ENCODE measurements at regions not wholly inside any gene's neighbourhood (a gene's known extent, or its start where the extent isn't known, plus 50 kb on each side); places are given as distances from the start of the nearest gene placed in this dataset.
A peak's percentile ranks its signal among the peaks of the same experiment; 100 is the strongest.

GRCh38 chr12:40474630-40475029, 217.6 kb upstream of the CNTN1 start:
- Histone ChIP-seq H3K36me3 (ENCODE audit: control insufficient read depth, insufficient read depth, low read length) (no peaks in the 10 kb centered on the region), H3K79me1 (ENCODE audit: low read length) (no peaks in the 10 kb centered on the region), H3K56ac (ENCODE audit: low read length) (no peak overlapping the region), H3K4me1 (ENCODE audit: control insufficient read depth, low read depth, low read length) (no peaks in the 10 kb centered on the region), H2BK15ac (replicated peaks; ENCODE audit: low read depth) (no peak overlapping the region), H3K23ac (ENCODE audit: low read length) (no peak overlapping the region), H4K5ac (ENCODE audit: low read length) (no peak overlapping the region), H3K79me2 (ENCODE audit: control insufficient read depth, insufficient read depth, low read length) (no peaks in the 10 kb centered on the region), H2AK5ac (ENCODE audit: low read length) (no peak overlapping the region), H3K4ac (ENCODE audit: low read depth, low read length) (no peak overlapping the region), H3K27ac (ENCODE audit: low read depth, low read length) (no peak overlapping the region), H3K9ac (ENCODE audit: low read length) (no peak overlapping the region), H4K8ac (ENCODE audit: low read depth, low read length) (no peak overlapping the region), H2BK5ac (ENCODE audit: low read length) (no peak overlapping the region), H3K18ac (ENCODE audit: low read length) (no peak overlapping the region), H3K4me3 (ENCODE audit: low read length) (no peak overlapping the region), H2BK120ac (ENCODE audit: low read depth, low read length) (no peak overlapping the region), H3K4me2 (ENCODE audit: low read length) (no peak overlapping the region), H3K27me3 (ENCODE audit: insufficient read depth, low read length, poor library complexity) (no peaks in the 10 kb centered on the region)
- no peak for DNase-seq
- no CpG with 5 or more reads among the region's 1 CpG for WGBS (ENCODE audit: extremely low coverage, insufficient coverage, low lambda C conversion rate)

- no peaks in the 10 kb centered on the region for H3K36me3 ChIP-seq (ENCODE audit: control insufficient read depth, insufficient read depth, low read length)
- no peak overlapping the region for H2BK15ac ChIP-seq (replicated peaks; ENCODE audit: low read depth)
- WGBS (ENCODE audit: extremely low coverage, insufficient coverage, low lambda C conversion rate), result no CpG with 5 or more reads among the region's 3 CpGs
- no peaks in the 10 kb centered on the region for H3K79me2 ChIP-seq (ENCODE audit: control insufficient read depth, insufficient read depth, low read length)
- H3K4me3 ChIP-seq (ENCODE audit: low read length), result no peak overlapping the region
- no peak overlapping the region for H3K4ac ChIP-seq (ENCODE audit: low read depth, low read length)
- no peaks in the 10 kb centered on the region for H3K27me3 ChIP-seq (ENCODE audit: insufficient read depth, low read length, poor library complexity)
- no peak overlapping the region for H2AK5ac ChIP-seq (ENCODE audit: low read length)
- H3K4me1 ChIP-seq (ENCODE audit: control insufficient read depth, low read depth, low read length), result no peaks in the 10 kb centered on the region
- H2BK120ac ChIP-seq (ENCODE audit: low read depth, low read length), result no peak overlapping the region
- H3K27ac ChIP-seq (ENCODE audit: low read depth, low read length), result no peak overlapping the region
- no peaks in the 10 kb centered on the region for H3K79me1 ChIP-seq (ENCODE audit: low read length)
- no peak overlapping the region for H3K56ac ChIP-seq (ENCODE audit: low read length)
- no peak overlapping the region for H3K4me2 ChIP-seq (ENCODE audit: low read length)
- H3K23ac ChIP-seq (ENCODE audit: low read length), result no peak overlapping the region
- no peak overlapping the region for H2BK5ac ChIP-seq (ENCODE audit: low read length)
- DNase-seq, result no peak
- H4K8ac ChIP-seq (ENCODE audit: low read depth, low read length), result no peak overlapping the region
- no peak overlapping the region for H3K9ac ChIP-seq (ENCODE audit: low read length)
- H4K5ac ChIP-seq (ENCODE audit: low read length), result no peak overlapping the region
- no peak overlapping the region for H3K18ac ChIP-seq (ENCODE audit: low read length)
Observed at GRCh38 chr12:40499856-40500255, 192.4 kb upstream of the CNTN1 start.

- Histone ChIP-seq H3K4me1 (ENCODE audit: control insufficient read depth, low read depth, low read length) (no peaks in the 10 kb centered on the region), H3K18ac (ENCODE audit: low read length) (no peak overlapping the region), H3K23ac (ENCODE audit: low read length) (no peak overlapping the region), H3K4ac (ENCODE audit: low read depth, low read length) (no peak overlapping the region), H3K9ac (ENCODE audit: low read length) (no peak overlapping the region), H3K27ac (ENCODE audit: low read depth, low read length) (no peak overlapping the region), H4K8ac (ENCODE audit: low read depth, low read length) (no peak overlapping the region), H2BK120ac (ENCODE audit: low read depth, low read length) (no peak overlapping the region), H3K56ac (ENCODE audit: low read length) (no peak overlapping the region), H2AK5ac (ENCODE audit: low read length) (no peak overlapping the region), H4K5ac (ENCODE audit: low read length) (no peak overlapping the region), H3K79me2 (ENCODE audit: control insufficient read depth, insufficient read depth, low read length) (no peaks in the 10 kb centered on the region), H2BK5ac (ENCODE audit: low read length) (no peak overlapping the region), H2BK15ac (replicated peaks; ENCODE audit: low read depth) (no peak overlapping the region), H3K79me1 (ENCODE audit: low read length) (no peaks in the 10 kb centered on the region), H3K36me3 (ENCODE audit: control insufficient read depth, insufficient read depth, low read length) (no peaks in the 10 kb centered on the region), H3K4me3 (ENCODE audit: low read length) (no peak overlapping the region), H3K27me3 (ENCODE audit: insufficient read depth, low read length, poor library complexity) (no peaks in the 10 kb centered on the region), H3K4me2 (ENCODE audit: low read length) (no peak overlapping the region)
- WGBS (ENCODE audit: extremely low coverage, insufficient coverage, low lambda C conversion rate), result no CpG with 5 or more reads among the region's 3 CpGs
- DNase-seq, result peak; percentile 11
Observed at GRCh38 chr12:40502322-40502721, 189.9 kb upstream of the CNTN1 start.

GRCh38 chr12:40505327-40505726, 186.9 kb upstream of the CNTN1 start:
- H3K27me3 ChIP-seq (ENCODE audit: insufficient read depth, low read length, poor library complexity), result no peaks in the 10 kb centered on the region
- H3K23ac ChIP-seq (ENCODE audit: low read length), result no peak overlapping the region
- no peak overlapping the region for H3K18ac ChIP-seq (ENCODE audit: low read length)
- no peak overlapping the region for H4K5ac ChIP-seq (ENCODE audit: low read length)
- H3K4ac ChIP-seq (ENCODE audit: low read depth, low read length), result no peak overlapping the region
- no peak overlapping the region for H3K9ac ChIP-seq (ENCODE audit: low read length)
- H3K79me2 ChIP-seq (ENCODE audit: control insufficient read depth, insufficient read depth, low read length), result no peaks in the 10 kb centered on the region
- H4K8ac ChIP-seq (ENCODE audit: low read depth, low read length), result no peak overlapping the region
- no peak overlapping the region for H2BK120ac ChIP-seq (ENCODE audit: low read depth, low read length)
- no peak overlapping the region for H3K56ac ChIP-seq (ENCODE audit: low read length)
- no peak overlapping the region for H2BK5ac ChIP-seq (ENCODE audit: low read length)
- H3K36me3 ChIP-seq (ENCODE audit: control insufficient read depth, insufficient read depth, low read length), result no peaks in the 10 kb centered on the region
- no peak overlapping the region for H2AK5ac ChIP-seq (ENCODE audit: low read length)
- H3K4me3 ChIP-seq (ENCODE audit: low read length), result no peak overlapping the region
- no peaks in the 10 kb centered on the region for H3K79me1 ChIP-seq (ENCODE audit: low read length)
- WGBS (ENCODE audit: extremely low coverage, insufficient coverage, low lambda C conversion rate), result no CpG with 5 or more reads among the region's 1 CpG
- no peaks in the 10 kb centered on the region for H3K4me1 ChIP-seq (ENCODE audit: control insufficient read depth, low read depth, low read length)
- no peak overlapping the region for H3K4me2 ChIP-seq (ENCODE audit: low read length)
- no peak for DNase-seq
- no peak overlapping the region for H2BK15ac ChIP-seq (replicated peaks; ENCODE audit: low read depth)
- no peak overlapping the region for H3K27ac ChIP-seq (ENCODE audit: low read depth, low read length)

GRCh38 chr12:40508421-40508820, 183.8 kb upstream of the CNTN1 start:
- Histone ChIP-seq H3K27me3 (ENCODE audit: insufficient read depth, low read length, poor library complexity) (no peaks in the 10 kb centered on the region), H3K79me1 (ENCODE audit: low read length) (no peaks in the 10 kb centered on the region), H3K36me3 (ENCODE audit: control insufficient read depth, insufficient read depth, low read length) (no peaks in the 10 kb centered on the region), H3K4ac (ENCODE audit: low read depth, low read length) (no peak overlapping the region), H3K27ac (ENCODE audit: low read depth, low read length) (no peak overlapping the region), H3K4me2 (ENCODE audit: low read length) (no peak overlapping the region), H3K4me3 (ENCODE audit: low read length) (no peak overlapping the region), H3K79me2 (ENCODE audit: control insufficient read depth, insufficient read depth, low read length) (no peaks in the 10 kb centered on the region), H2BK5ac (ENCODE audit: low read length) (no peak overlapping the region), H3K18ac (ENCODE audit: low read length) (no peak overlapping the region), H3K56ac (ENCODE audit: low read length) (no peak overlapping the region), H4K8ac (ENCODE audit: low read depth, low read length) (no peak overlapping the region), H4K5ac (ENCODE audit: low read length) (no peak overlapping the region), H3K9ac (ENCODE audit: low read length) (no peak overlapping the region), H3K4me1 (ENCODE audit: control insufficient read depth, low read depth, low read length) (no peaks in the 10 kb centered on the region), H2BK15ac (replicated peaks; ENCODE audit: low read depth) (no peak overlapping the region), H2AK5ac (ENCODE audit: low read length) (no peak overlapping the region), H2BK120ac (ENCODE audit: low read depth, low read length) (no peak overlapping the region), H3K23ac (ENCODE audit: low read length) (no peak overlapping the region)
- WGBS (ENCODE audit: extremely low coverage, insufficient coverage, low lambda C conversion rate), result no CpG with 5 or more reads among the region's 1 CpG
- no peak for DNase-seq

- H2AK5ac ChIP-seq (ENCODE audit: low read length), result no peak overlapping the region
- no peak overlapping the region for H3K23ac ChIP-seq (ENCODE audit: low read length)
- DNase-seq, result no peak
- no peak overlapping the region for H3K9ac ChIP-seq (ENCODE audit: low read length)
- H2BK5ac ChIP-seq (ENCODE audit: low read length), result no peak overlapping the region
- H2BK15ac ChIP-seq (replicated peaks; ENCODE audit: low read depth), result no peak overlapping the region
- H4K8ac ChIP-seq (ENCODE audit: low read depth, low read length), result no peak overlapping the region
- H4K5ac ChIP-seq (ENCODE audit: low read length), result no peak overlapping the region
- no peaks in the 10 kb centered on the region for H3K27me3 ChIP-seq (ENCODE audit: insufficient read depth, low read length, poor library complexity)
- no peak overlapping the region for H3K4me2 ChIP-seq (ENCODE audit: low read length)
- no peak overlapping the region for H3K56ac ChIP-seq (ENCODE audit: low read length)
- no peaks in the 10 kb centered on the region for H3K4me1 ChIP-seq (ENCODE audit: control insufficient read depth, low read depth, low read length)
- no peaks in the 10 kb centered on the region for H3K79me1 ChIP-seq (ENCODE audit: low read length)
- H2BK120ac ChIP-seq (ENCODE audit: low read depth, low read length), result no peak overlapping the region
- H3K27ac ChIP-seq (ENCODE audit: low read depth, low read length), result no peak overlapping the region
- H3K79me2 ChIP-seq (ENCODE audit: control insufficient read depth, insufficient read depth, low read length), result no peaks in the 10 kb centered on the region
- no peak overlapping the region for H3K4ac ChIP-seq (ENCODE audit: low read depth, low read length)
- H3K18ac ChIP-seq (ENCODE audit: low read length), result no peak overlapping the region
- no peak overlapping the region for H3K4me3 ChIP-seq (ENCODE audit: low read length)
- no CpG with 5 or more reads among the region's 5 CpGs for WGBS (ENCODE audit: extremely low coverage, insufficient coverage, low lambda C conversion rate)
- no peaks in the 10 kb centered on the region for H3K36me3 ChIP-seq (ENCODE audit: control insufficient read depth, insufficient read depth, low read length)
Observed at GRCh38 chr12:40511341-40511740, 180.9 kb upstream of the CNTN1 start.

Measured in mesendoderm (in vitro differentiated cells).